ENCODE measurements at regions not wholly inside any gene's neighbourhood (a gene's known extent, or its start where the extent isn't known, plus 50 kb on each side); places are given as distances from the start of the nearest gene placed in this dataset.

DNA sequence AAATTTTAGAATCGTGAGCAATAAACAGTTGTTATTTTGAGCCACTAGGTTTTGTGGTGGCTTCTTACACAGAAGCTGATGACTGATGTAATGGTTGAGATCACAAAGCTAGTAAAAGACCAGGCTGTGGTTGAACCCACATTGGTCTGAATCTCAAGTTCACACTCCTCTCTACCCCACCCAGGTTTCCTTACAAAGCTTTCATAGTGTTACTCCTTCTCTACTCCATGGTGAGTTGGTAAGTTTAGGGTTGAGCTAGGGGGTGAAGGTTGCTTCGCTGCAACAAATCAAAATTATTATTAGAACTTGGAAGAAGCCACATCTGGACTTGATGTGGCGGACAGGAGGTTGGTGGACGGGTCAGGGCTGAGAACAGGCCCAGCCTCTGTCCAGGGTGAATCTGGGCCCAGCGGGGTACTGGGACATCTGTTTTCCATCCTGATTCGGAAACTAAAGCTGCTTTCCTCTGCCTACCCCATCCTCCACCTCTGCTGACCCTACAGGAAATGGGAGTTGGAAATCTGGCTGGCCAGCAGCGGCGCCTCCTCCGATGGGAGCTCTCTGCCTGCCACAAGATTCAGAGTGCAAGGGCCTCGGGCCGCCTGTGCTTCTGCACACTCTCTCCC lies 86.3 kb downstream of the ZFP36L2 start:
- Histone ChIP-seq H3K27me3 (no peaks in the 10 kb centered on the region), H4K20me1 (ENCODE audit: insufficient read depth, poor library complexity, severe bottlenecking) (no peaks in the 10 kb centered on the region), H3K4me2 (no peak overlapping the region), H3K4me1 (ENCODE audit: insufficient read depth) (no peaks in the 10 kb centered on the region), H3K9me2 (replicated peaks; ENCODE audit: insufficient read depth) (no peaks in the 10 kb centered on the region), H2AFZ (no peak overlapping the region), H3K36me3 (replicated peaks; ENCODE audit: insufficient read depth, low read depth) (no peaks in the 10 kb centered on the region), H3K4me3 (no peak overlapping the region), H3K9me3 (ENCODE audit: low read depth) (no peaks in the 10 kb centered on the region), H3K79me2 (no peaks in the 10 kb centered on the region), H3K27ac (peak overlapping the region; percentile 59)
- peak; percentile 2 for DNase-seq (ENCODE audit: low spot score)
- TF ChIP-seq EZH2 (IDR thresholded peaks at IDR 0.05; ENCODE audit: borderline replicate concordance) (no peak), EZH2phosphoT487 (IDR thresholded peaks at IDR 0.05; ENCODE audit: low read depth, severe bottlenecking, unreplicated experiment) (no peak), CTCF (IDR thresholded peaks at IDR 0.05; ENCODE audit: poor library complexity) (no peak)
- WGBS (ENCODE audit: low lambda C conversion rate, missing lambda C conversion rate) = 64% methylated on average over 11 of the region's 11 CpGs

GRCh38 chr2:43139501-43139900 lies 86.9 kb downstream of the ZFP36L2 start:
- WGBS (ENCODE audit: low lambda C conversion rate, missing lambda C conversion rate) = 90% methylated on average over 4 of the region's 4 CpGs

DNA sequence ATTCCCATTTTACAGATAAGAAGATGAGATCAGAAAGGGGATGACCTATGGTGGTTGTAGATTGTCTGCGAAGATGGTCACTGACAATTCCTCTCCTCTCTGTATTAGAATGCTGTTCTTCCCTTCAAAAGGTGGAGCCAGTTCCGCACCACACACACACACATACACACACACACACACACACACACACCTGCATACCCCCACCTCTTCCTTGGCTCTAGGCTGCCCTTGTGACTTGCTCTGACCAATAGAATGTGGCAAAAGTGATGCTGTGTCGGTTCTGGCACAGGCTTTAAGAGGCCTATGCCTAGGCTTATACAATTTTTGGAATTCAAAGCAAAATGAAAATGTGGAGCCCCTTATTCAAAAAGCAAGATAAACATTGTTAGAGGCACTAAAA lies 88.0 kb downstream of the ZFP36L2 start:
- Histone ChIP-seq H3K27me3 (no peaks in the 10 kb centered on the region), H4K20me1 (ENCODE audit: insufficient read depth, poor library complexity, severe bottlenecking) (no peaks in the 10 kb centered on the region), H3K4me1 (ENCODE audit: insufficient read depth) (no peaks in the 10 kb centered on the region), H3K9me2 (replicated peaks; ENCODE audit: insufficient read depth) (no peaks in the 10 kb centered on the region), H3K36me3 (replicated peaks; ENCODE audit: insufficient read depth, low read depth) (no peaks in the 10 kb centered on the region), H3K79me2 (no peaks in the 10 kb centered on the region), H3K27ac (peak overlapping the region; percentile 63), H2AFZ (no peak overlapping the region), H3K4me2 (no peak overlapping the region), H3K4me3 (no peak overlapping the region), H3K9me3 (ENCODE audit: low read depth) (no peaks in the 10 kb centered on the region)
- peak; percentile 1 for DNase-seq (ENCODE audit: low spot score)
- 92% methylated on average over 3 of the region's 3 CpGs for WGBS (ENCODE audit: low lambda C conversion rate, missing lambda C conversion rate)
- TF ChIP-seq CTCF (IDR thresholded peaks at IDR 0.05; ENCODE audit: poor library complexity) = no peak
- TF ChIP-seq EZH2phosphoT487 (IDR thresholded peaks at IDR 0.05; ENCODE audit: low read depth, severe bottlenecking, unreplicated experiment) = no peak
- no peak for TF ChIP-seq EZH2 (IDR thresholded peaks at IDR 0.05; ENCODE audit: borderline replicate concordance)

More at GRCh38 chr2:43139501-43139900, 86.9 kb downstream of the ZFP36L2 start:
- Histone ChIP-seq H3K36me3 (replicated peaks; ENCODE audit: insufficient read depth, low read depth) (no peaks in the 10 kb centered on the region), H3K9me2 (replicated peaks; ENCODE audit: insufficient read depth) (no peaks in the 10 kb centered on the region), H4K20me1 (ENCODE audit: insufficient read depth, poor library complexity, severe bottlenecking) (no peaks in the 10 kb centered on the region), H3K4me1 (ENCODE audit: insufficient read depth) (no peaks in the 10 kb centered on the region), H3K4me2 (no peak overlapping the region), H3K9me3 (ENCODE audit: low read depth) (no peaks in the 10 kb centered on the region), H3K27me3 (no peaks in the 10 kb centered on the region), H2AFZ (no peak overlapping the region), H3K79me2 (no peaks in the 10 kb centered on the region), H3K4me3 (no peak overlapping the region), H3K27ac (no peak overlapping the region)
- TF ChIP-seq EZH2phosphoT487 (IDR thresholded peaks at IDR 0.05; ENCODE audit: low read depth, severe bottlenecking, unreplicated experiment) = no peak
- no peak for TF ChIP-seq EZH2 (IDR thresholded peaks at IDR 0.05; ENCODE audit: borderline replicate concordance)
- TF ChIP-seq CTCF (IDR thresholded peaks at IDR 0.05; ENCODE audit: poor library complexity) = no peak
- peak; percentile 1 for DNase-seq (ENCODE audit: low spot score)
